ENCODE measurements at regions not wholly inside any gene's neighbourhood (a gene's known extent, or its start where the extent isn't known, plus 50 kb on each side); places are given as distances from the start of the nearest gene placed in this dataset.

- TF ChIP-seq EZH2 (IDR thresholded peaks at IDR 0.05; ENCODE audit: borderline replicate concordance, low read length) (no peak), CTCF (IDR thresholded peaks at IDR 0.05; ENCODE audit: low read length) (no peak)
Observed at GRCh38 chr1:221271701-221272100, 392.5 kb downstream of the HLX start.
